ENCODE measurements at regions not wholly inside any gene's neighbourhood (a gene's known extent, or its start where the extent isn't known, plus 50 kb on each side); places are given as distances from the start of the nearest gene placed in this dataset.

DNA sequence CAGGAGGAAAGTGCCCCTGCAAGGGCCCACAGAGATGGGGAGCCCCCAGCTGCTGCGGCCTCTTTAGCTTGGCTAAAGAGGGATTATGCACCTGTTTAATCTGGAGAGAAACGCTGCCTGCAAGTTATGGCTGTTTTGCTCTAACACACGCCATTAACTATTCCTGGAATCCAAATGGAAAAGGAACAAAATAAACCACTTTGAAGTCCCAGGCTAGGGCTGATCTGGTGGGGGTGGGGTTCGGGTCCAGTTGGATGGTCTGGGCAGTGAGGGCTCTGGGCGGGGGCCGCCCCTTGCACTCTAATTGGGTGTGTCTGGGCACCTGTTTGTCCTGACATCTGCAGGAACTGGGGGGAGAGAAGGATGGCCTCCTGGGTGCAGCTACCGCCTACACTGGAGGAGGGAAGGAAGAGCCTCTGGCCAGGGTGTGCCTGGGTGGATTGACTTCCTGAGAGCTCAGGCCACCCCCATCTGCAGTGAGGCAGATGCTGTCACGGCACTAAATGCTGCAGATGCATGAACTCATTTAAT lies 300.6 kb downstream of the ZEB1 start:
- H3K9me3 Mint-ChIP-seq = peaks cover 14% of the 10 kb centered on the region
- 0 out of 2 replicates have a peak, but pooled peaks cover 6% of the 10 kb centered on the region for H3K36me3 ChIP-seq (ENCODE audit: insufficient read depth)

More for the DNA sequence above, 300.6 kb downstream of the ZEB1 start:
- TF ChIP-seq, protein P1, sequence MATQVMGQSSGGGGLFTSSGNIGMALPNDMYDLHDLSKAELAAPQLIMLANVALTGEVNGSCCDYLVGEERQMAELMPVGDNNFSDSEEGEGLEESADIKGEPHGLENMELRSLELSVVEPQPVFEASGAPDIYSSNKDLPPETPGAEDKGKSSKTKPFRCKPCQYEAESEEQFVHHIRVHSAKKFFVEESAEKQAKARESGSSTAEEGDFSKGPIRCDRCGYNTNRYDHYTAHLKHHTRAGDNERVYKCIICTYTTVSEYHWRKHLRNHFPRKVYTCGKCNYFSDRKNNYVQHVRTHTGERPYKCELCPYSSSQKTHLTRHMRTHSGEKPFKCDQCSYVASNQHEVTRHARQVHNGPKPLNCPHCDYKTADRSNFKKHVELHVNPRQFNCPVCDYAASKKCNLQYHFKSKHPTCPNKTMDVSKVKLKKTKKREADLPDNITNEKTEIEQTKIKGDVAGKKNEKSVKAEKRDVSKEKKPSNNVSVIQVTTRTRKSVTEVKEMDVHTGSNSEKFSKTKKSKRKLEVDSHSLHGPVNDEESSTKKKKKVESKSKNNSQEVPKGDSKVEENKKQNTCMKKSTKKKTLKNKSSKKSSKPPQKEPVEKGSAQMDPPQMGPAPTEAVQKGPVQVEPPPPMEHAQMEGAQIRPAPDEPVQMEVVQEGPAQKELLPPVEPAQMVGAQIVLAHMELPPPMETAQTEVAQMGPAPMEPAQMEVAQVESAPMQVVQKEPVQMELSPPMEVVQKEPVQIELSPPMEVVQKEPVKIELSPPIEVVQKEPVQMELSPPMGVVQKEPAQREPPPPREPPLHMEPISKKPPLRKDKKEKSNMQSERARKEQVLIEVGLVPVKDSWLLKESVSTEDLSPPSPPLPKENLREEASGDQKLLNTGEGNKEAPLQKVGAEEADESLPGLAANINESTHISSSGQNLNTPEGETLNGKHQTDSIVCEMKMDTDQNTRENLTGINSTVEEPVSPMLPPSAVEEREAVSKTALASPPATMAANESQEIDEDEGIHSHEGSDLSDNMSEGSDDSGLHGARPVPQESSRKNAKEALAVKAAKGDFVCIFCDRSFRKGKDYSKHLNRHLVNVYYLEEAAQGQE (IDR thresholded peaks at IDR 0.05; ENCODE audit: unreplicated experiment) = no peak
- TF ChIP-seq ZNF331 (CRISPR knock-in tag; IDR thresholded peaks at IDR 0.05; ENCODE audit: low read depth) (no peak), NANOG (IDR thresholded peaks at IDR 0.05; ENCODE audit: borderline replicate concordance) (no peak), CREB1 (CRISPR knock-in tag; IDR thresholded peaks at IDR 0.05; ENCODE audit: low read depth) (no peak), EZH2phosphoT487 (IDR thresholded peaks at IDR 0.05; ENCODE audit: unreplicated experiment) (no peak), POLR2AphosphoS5 (IDR thresholded peaks at IDR 0.05; ENCODE audit: low read depth) (no peak)
- TF ChIP-seq, protein P2, sequence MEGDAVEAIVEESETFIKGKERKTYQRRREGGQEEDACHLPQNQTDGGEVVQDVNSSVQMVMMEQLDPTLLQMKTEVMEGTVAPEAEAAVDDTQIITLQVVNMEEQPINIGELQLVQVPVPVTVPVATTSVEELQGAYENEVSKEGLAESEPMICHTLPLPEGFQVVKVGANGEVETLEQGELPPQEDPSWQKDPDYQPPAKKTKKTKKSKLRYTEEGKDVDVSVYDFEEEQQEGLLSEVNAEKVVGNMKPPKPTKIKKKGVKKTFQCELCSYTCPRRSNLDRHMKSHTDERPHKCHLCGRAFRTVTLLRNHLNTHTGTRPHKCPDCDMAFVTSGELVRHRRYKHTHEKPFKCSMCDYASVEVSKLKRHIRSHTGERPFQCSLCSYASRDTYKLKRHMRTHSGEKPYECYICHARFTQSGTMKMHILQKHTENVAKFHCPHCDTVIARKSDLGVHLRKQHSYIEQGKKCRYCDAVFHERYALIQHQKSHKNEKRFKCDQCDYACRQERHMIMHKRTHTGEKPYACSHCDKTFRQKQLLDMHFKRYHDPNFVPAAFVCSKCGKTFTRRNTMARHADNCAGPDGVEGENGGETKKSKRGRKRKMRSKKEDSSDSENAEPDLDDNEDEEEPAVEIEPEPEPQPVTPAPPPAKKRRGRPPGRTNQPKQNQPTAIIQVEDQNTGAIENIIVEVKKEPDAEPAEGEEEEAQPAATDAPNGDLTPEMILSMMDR (conservative IDR thresholded peaks at IDR 0.05; ENCODE audit: low read depth in 2 of 2) = no peak
- TF ChIP-seq, protein P3, sequence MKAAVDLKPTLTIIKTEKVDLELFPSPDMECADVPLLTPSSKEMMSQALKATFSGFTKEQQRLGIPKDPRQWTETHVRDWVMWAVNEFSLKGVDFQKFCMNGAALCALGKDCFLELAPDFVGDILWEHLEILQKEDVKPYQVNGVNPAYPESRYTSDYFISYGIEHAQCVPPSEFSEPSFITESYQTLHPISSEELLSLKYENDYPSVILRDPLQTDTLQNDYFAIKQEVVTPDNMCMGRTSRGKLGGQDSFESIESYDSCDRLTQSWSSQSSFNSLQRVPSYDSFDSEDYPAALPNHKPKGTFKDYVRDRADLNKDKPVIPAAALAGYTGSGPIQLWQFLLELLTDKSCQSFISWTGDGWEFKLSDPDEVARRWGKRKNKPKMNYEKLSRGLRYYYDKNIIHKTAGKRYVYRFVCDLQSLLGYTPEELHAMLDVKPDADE (IDR thresholded peaks at IDR 0.05) = no peak
- no peak overlapping the region for H3K27ac ChIP-seq (ENCODE audit: low read depth)
- H3K4me1 ChIP-seq (ENCODE audit: insufficient read depth) = no peaks in the 10 kb centered on the region
- H3K27me3 Mint-ChIP-seq (ENCODE audit: insufficient read depth, low read depth, poor library complexity) = peaks cover 4% of the 10 kb centered on the region
- H3K36me3 Mint-ChIP-seq (ENCODE audit: low read depth) = peaks cover 12% of the 10 kb centered on the region
- no peaks in the 10 kb centered on the region for H3F3A ChIP-seq (replicated peaks; ENCODE audit: low read depth)
- peak overlapping the region; percentile 11; the same call in 1 of the 2 replicates for H2AFZ ChIP-seq
- peaks cover 7% of the 10 kb centered on the region; the same call in 1 of the 2 replicates for H3K9me2 ChIP-seq (ENCODE audit: insufficient read depth)
- H3K4me3 ChIP-seq = no peak overlapping the region
- H3K4me3 Mint-ChIP-seq = no peak overlapping the region
- no peak overlapping the region for H3K27ac Mint-ChIP-seq
- ATAC-seq (no peak), DNase-seq (ENCODE audit: low spot score) (no peak)
- H3K4me2 ChIP-seq = no peak overlapping the region
- peaks cover 13% of the 10 kb centered on the region for H3K4me1 Mint-ChIP-seq
- H3K79me2 ChIP-seq (replicated peaks; ENCODE audit: insufficient read depth) = no peaks in the 10 kb centered on the region
- no peaks in the 10 kb centered on the region for H4K20me1 ChIP-seq (replicated peaks; ENCODE audit: insufficient read depth)
- H3K27me3 ChIP-seq (ENCODE audit: insufficient read depth) = no peaks in the 10 kb centered on the region

Data from GM23338 (cell line).